Right cardiac atrium (tissue), 5 donors: ENCODE measurements at regions not wholly inside any gene's neighbourhood (a gene's known extent, or its start where the extent isn't known, plus 50 kb on each side); places are given as distances from the start of the nearest gene placed in this dataset.
"Not testable (repeated sequence)": the region's sequence is repeated elsewhere in the genome, so short reads cannot be mapped to it uniquely, and the experiment has no call there.

ENCODE experiments used
- ATAC-seq, 2 donors: fragments of 200-7000 bp; cut with Tn5 transposase; one replicate each; pipeline versions ENCODE4 v1.8.0 to v1.9.1; 2020; ENCODE audit warnings: moderate library complexity in 2 of 2, mild to moderate bottlenecking in 1 of 2
- DNase-seq, 3 donors: peaks; one replicate each; pipeline ENCODE4 v3.0.0-alpha.2; 2020
- H3K27ac ChIP-seq: one replicate; pipeline ENCODE4 v1.5.1; 2013; ENCODE audit warnings: mild to moderate bottlenecking, low read length, control low read depth, moderate library complexity
- H3K27me3 ChIP-seq: one replicate; pipeline ENCODE4 v1.6.1; 2013; ENCODE audit not compliant: control insufficient read depth, insufficient read depth
- H3K4me1 ChIP-seq: one replicate; pipeline ENCODE4 v1.6.1; 2013; ENCODE audit warnings: low read length; ENCODE audit not compliant: control insufficient read depth, insufficient read depth
- H3K4me3 ChIP-seq: one replicate; pipeline ENCODE4 v1.5.1; 2013; ENCODE audit warnings: low read length, control low read depth
- H3K9me3 ChIP-seq: one replicate; pipeline ENCODE4 v1.6.1; 2013; ENCODE audit warnings: low read length; ENCODE audit not compliant: control insufficient read depth
- WGBS: extraction: QIAGEN DNeasy Blood & Tissue Kit; methylation state at CpG from one replicate; pipeline ENCODE4 v1.1.7; 2013; 5-methylcytosine and 5-hydroxymethylcytosine counted together
- intact Hi-C, 4 donors: fragments of 100-400 bp; cut with DNase I; formaldehyde crosslinking; loops; one replicate each; pipeline versions ENCODE4 v1.11.0 to v1.14.0; 2022 to 2023
- donor health status: healthy with polysubstance abuse.
- donor health status: DM: no; HTN: yes; CAD: no.
- donor health status: DM: no; HTN: no; CAD: no.
- donor health status: DM: no; HTN: yes; CAD: no; lungs with severe emphysema.
- donor health status: DM: yes; HTN: yes; CAD: no.

DNA sequence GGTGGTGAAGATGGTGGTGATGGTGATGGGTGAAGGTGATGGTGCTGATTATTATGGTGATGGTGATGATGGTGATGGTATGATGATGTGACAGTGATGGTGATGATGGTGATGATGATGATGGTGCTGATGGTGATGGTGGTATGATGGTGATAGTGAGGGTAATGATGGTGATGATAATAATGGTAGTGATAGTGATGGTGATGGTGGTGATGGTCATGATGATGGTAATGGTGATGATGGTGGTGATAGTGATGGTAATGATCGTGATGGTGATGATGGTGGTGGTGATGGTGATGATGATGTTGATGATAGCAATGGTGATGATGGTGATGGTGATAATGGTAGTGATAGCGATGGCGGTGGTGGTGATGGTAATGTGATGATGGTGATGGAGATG, 197.9 kb upstream of the ALG10B start:
- whole genome bisulfite sequencing, result 91% methylated on average over 3 of the region's 3 CpGs
- H3K4me3 ChIP-seq, result no peak overlapping the region
- no peak overlapping the region for H3K27ac ChIP-seq
- ATAC-seq (no peak), DNase-seq (no peak)
- H3K4me1 ChIP-seq, result no peaks in the 10 kb centered on the region
- H3K27me3 ChIP-seq, result no peaks in the 10 kb centered on the region
- intact Hi-C loops, result no loop called here
- H3K9me3 ChIP-seq, result no peaks in the 10 kb centered on the region

- H3K27ac ChIP-seq, result no peak overlapping the region
- whole genome bisulfite sequencing, result 63% methylated on average over 5 of the region's 5 CpGs
- ATAC-seq (no peak), DNase-seq (no peak)
- no peak overlapping the region for H3K4me3 ChIP-seq
- H3K9me3 ChIP-seq, result no peaks in the 10 kb centered on the region
- intact Hi-C loops, result no loop called here
- no peaks in the 10 kb centered on the region for H3K27me3 ChIP-seq
- no peaks in the 10 kb centered on the region for H3K4me1 ChIP-seq
Measured at GRCh38 chr12:38120438-38120837, 196.1 kb upstream of the ALG10B start.

- H3K27me3 ChIP-seq, H3K4me3 ChIP-seq, ATAC-seq, DNase-seq, H3K9me3 ChIP-seq, intact Hi-C loops, H3K4me1 ChIP-seq, H3K27ac ChIP-seq: not testable (repeated sequence)
- WGBS, result 79% methylated on average over 2 of the region's 2 CpGs
Measured at GRCh38 chr12:38123028-38123427, 193.5 kb upstream of the ALG10B start.

- WGBS, result 62% methylated on average over 8 of the region's 8 CpGs
- intact Hi-C loops, result no loop called here
- Histone ChIP-seq H3K4me1 (no peaks in the 10 kb centered on the region), H3K9me3 (no peaks in the 10 kb centered on the region), H3K27me3 (no peaks in the 10 kb centered on the region), H3K27ac (no peak overlapping the region), H3K4me3 (no peak overlapping the region)
- DNase-seq (no peak), ATAC-seq (no peak)
Measured at GRCh38 chr12:38123566-38124246, 192.9 kb upstream of the ALG10B start.

GRCh38 chr12:38124247-38125012, 192.1 kb upstream of the ALG10B start:
- no peak for ATAC-seq
- intact Hi-C loops, result no loop called here
- Histone ChIP-seq H3K9me3 (no peaks in the 10 kb centered on the region), H3K27ac (no peak overlapping the region), H3K4me1 (no peaks in the 10 kb centered on the region), H3K4me3 (no peak overlapping the region), H3K27me3 (no peaks in the 10 kb centered on the region)
- 34% methylated on average over 3 of the region's 3 CpGs for WGBS
- DNase-seq, result no peak

- Histone ChIP-seq H3K27me3 (no peaks in the 10 kb centered on the region), H3K4me3 (no peak overlapping the region), H3K9me3 (no peaks in the 10 kb centered on the region), H3K27ac (no peak overlapping the region), H3K4me1 (no peaks in the 10 kb centered on the region)
- DNase-seq (no peak), ATAC-seq (no peak)
- 39% methylated on average over 2 of the region's 2 CpGs for WGBS
- intact Hi-C loops, result no loop called here
Measured at GRCh38 chr12:38132139-38132538, 184.4 kb upstream of the ALG10B start.

DNA sequence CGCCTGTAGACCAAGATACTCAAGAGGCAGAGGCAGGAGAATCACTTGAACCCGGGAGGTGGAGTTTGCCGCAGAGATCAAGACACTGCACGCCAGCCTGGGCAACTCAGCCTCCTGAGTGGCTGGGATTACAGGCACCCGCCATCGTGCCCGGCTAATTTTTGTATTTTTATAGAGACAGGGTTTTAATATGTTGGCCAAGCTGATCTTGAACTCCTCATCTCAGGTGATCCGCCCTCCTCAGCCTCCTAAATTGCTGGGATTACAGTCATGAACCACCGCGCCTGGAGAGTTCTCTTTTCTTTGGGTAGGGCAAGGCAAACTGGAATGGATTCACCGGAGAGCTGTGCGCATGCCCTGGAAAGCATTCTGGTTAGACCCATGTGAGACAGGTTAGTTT, 179.3 kb upstream of the ALG10B start:
- no peak for ATAC-seq
- H3K27ac ChIP-seq, result no peak overlapping the region
- H3K4me3 ChIP-seq, result no peak overlapping the region
- intact Hi-C loops, result loop anchor here in 3 of 4 donors (5.0 kb wide), 2 partner anchors 170 to 175 kb away; no protein-coding TSS in a partner anchor
- no peaks in the 10 kb centered on the region for H3K9me3 ChIP-seq
- no peak for DNase-seq
- H3K4me1 ChIP-seq, result no peaks in the 10 kb centered on the region
- 93% methylated on average over 12 of the region's 12 CpGs for WGBS
- no peaks in the 10 kb centered on the region for H3K27me3 ChIP-seq

- no peaks in the 10 kb centered on the region for H3K27me3 ChIP-seq
- 51% methylated on average over 16 of the region's 16 CpGs for WGBS
- no peak for ATAC-seq
- intact Hi-C loops, result loop anchor here (2.0 to 5.0 kb wide), 3 partner anchors 170 to 179 kb away; partner anchors contain the start of gene ALG10B (in 1 of the 4)
- H3K4me1 ChIP-seq, result no peaks in the 10 kb centered on the region
- no peaks in the 10 kb centered on the region for H3K9me3 ChIP-seq
- no peak overlapping the region for H3K4me3 ChIP-seq
- no peak overlapping the region for H3K27ac ChIP-seq
- no peak for DNase-seq
Measured at GRCh38 chr12:38137716-38138115, 178.9 kb upstream of the ALG10B start.

GRCh38 chr12:38138225-38139221, 178.1 kb upstream of the ALG10B start:
- WGBS, result 7% methylated on average over 54 of the region's 54 CpGs
- H3K4me3 ChIP-seq, result peak overlapping the region; percentile 11
- H3K9me3 ChIP-seq, result no peaks in the 10 kb centered on the region
- no peaks in the 10 kb centered on the region for H3K27me3 ChIP-seq
- no peak overlapping the region for H3K27ac ChIP-seq
- DNase-seq, result peak; percentile 57 to 71 (median 59)
- ATAC-seq, result peak; percentile 57 to 78
- intact Hi-C loops, result loop anchor here (2.0 to 5.0 kb wide), 3 partner anchors 169 to 178 kb away; partner anchors contain the start of gene ALG10B (in 1 of the 4)
- H3K4me1 ChIP-seq, result no peaks in the 10 kb centered on the region

GRCh38 chr12:38139456-38139855, 177.1 kb upstream of the ALG10B start:
- ATAC-seq (no peak), DNase-seq (no peak)
- no peaks in the 10 kb centered on the region for H3K4me1 ChIP-seq
- 84% methylated on average over 13 of the region's 13 CpGs for WGBS
- H3K4me3 ChIP-seq, result no peak overlapping the region
- H3K9me3 ChIP-seq, result no peaks in the 10 kb centered on the region
- no peaks in the 10 kb centered on the region for H3K27me3 ChIP-seq
- H3K27ac ChIP-seq, result no peak overlapping the region
- intact Hi-C loops, result loop anchor here (2.0 to 5.0 kb wide), 3 partner anchors 168 to 177 kb away; partner anchors contain the start of gene ALG10B (in 1 of the 4)
